ENCODE measurements at regions not wholly inside any gene's neighbourhood (a gene's known extent, or its start where the extent isn't known, plus 50 kb on each side); places are given as distances from the start of the nearest gene placed in this dataset.

DNA sequence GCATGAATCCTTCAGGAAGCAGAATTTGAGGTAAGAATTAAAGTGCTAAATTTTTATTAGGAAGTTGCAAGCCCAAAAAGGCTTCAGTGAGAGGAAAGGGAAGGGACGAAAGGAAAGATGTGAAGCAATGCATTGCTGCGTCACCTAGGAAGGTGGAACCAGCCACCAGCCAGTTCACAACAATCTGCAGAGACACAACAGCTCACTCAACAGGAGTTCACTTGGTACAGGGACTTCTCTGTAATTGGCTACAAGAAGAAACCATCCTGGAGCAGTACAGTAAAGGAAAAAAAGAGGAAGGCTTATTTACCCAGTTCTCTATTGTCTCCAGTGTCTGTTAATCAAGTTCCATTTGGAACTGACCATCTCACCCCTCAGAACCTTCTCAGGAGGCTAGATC, 157.6 kb downstream of the HNRNPD start:
- Histone ChIP-seq H3K27me3 (replicated peaks in 1 of 4; ENCODE audit: control insufficient read depth in 3 of 4, extremely low read depth in 1 of 4, insufficient read depth in 3 of 4, low read length in 3 of 4) (no peaks in the 10 kb centered on the region), H3K4ac (replicated peaks; ENCODE audit: insufficient read length, low read depth, low read length) (no peak overlapping the region), H3K23me2 (ENCODE audit: low read depth, low read length) (no peaks in the 10 kb centered on the region), H2BK15ac (ENCODE audit: low read length) (no peak overlapping the region), H3K4me3 (ENCODE audit: extremely low read depth in 1 of 4, insufficient read depth in 2 of 4, low read depth in 3 of 4, low read length in 4 of 4) (no peak overlapping the region), H2AK5ac (ENCODE audit: low read depth, low read length) (no peak overlapping the region), H3K14ac (ENCODE audit: insufficient read length) (no peak overlapping the region), H3K23ac (ENCODE audit: insufficient read length) (no peak overlapping the region), H4K8ac (ENCODE audit: extremely low read depth, insufficient read depth, low read length) (no peak overlapping the region), H3K79me1 (ENCODE audit: low read depth, low read length) (no peaks in the 10 kb centered on the region), H2AFZ (ENCODE audit: low read length) (no peak overlapping the region), H3K27ac (ENCODE audit: low read depth, low read length) (no peak overlapping the region), H3K4me1 (replicated peaks in 1 of 4; ENCODE audit: control insufficient read depth in 3 of 4, insufficient read depth in 4 of 4, low read length in 3 of 4) (no peaks in the 10 kb centered on the region), H4K5ac (ENCODE audit: insufficient read length, low read depth, low read length) (no peak overlapping the region), H3K79me2 (ENCODE audit: control insufficient read depth in 1 of 2, insufficient read depth in 2 of 2, low read length in 2 of 2) (no peaks in the 10 kb centered on the region), H3K9me3 (ENCODE audit: insufficient read depth in 2 of 2, low read depth in 1 of 2, low read length in 1 of 2) (no peaks in the 10 kb centered on the region), H3K36me3 (ENCODE audit: control insufficient read depth in 2 of 4, insufficient read depth in 4 of 4, low read length in 3 of 4) (no peaks in the 10 kb centered on the region), H4K91ac (replicated peaks; ENCODE audit: insufficient read length, low read length) (no peak overlapping the region), H4K20me1 (replicated peaks in 1 of 2; ENCODE audit: control insufficient read depth in 1 of 2, insufficient read depth in 2 of 2, low read length in 2 of 2) (no peaks in the 10 kb centered on the region), H2BK20ac (ENCODE audit: low read length) (no peak overlapping the region), H2BK12ac (ENCODE audit: low read depth, low read length) (no peak overlapping the region), H3K4me2 (ENCODE audit: insufficient read depth in 1 of 2, low read depth in 2 of 2, low read length in 2 of 2) (no peak overlapping the region), H2BK5ac (ENCODE audit: low read depth, low read length) (no peak overlapping the region), H3K18ac (ENCODE audit: extremely low read depth, low read length) (no peak overlapping the region), H2BK120ac (replicated peaks; ENCODE audit: low read depth, low read length) (no peak overlapping the region), H3K56ac (replicated peaks; ENCODE audit: insufficient read length, low read depth, low read length) (no peak overlapping the region), H3K9ac (replicated peaks in 1 of 4; ENCODE audit: extremely low read depth in 1 of 4, low read depth in 3 of 4, low read length in 3 of 4) (no peak overlapping the region)
- DNase-seq (ENCODE audit: low read depth in 1 of 2, low spot score in 2 of 2) (no peak), FAIRE-seq (no peak)
- WGBS, 2 experiments (ENCODE audit: extremely low coverage in 1 of 2, insufficient coverage in 1 of 2, insufficient read length in 1 of 2, insufficient replicate concordance in 2 of 2, low coverage in 1 of 2, low lambda C conversion rate in 2 of 2, missing lambda C conversion rate in 1 of 2), result 89% methylated on average over 2 of the region's 2 CpGs; no CpG with 5 or more reads in 1 of the 2 experiments
- TF ChIP-seq JUN (IDR thresholded peaks at IDR 0.05; ENCODE audit: low read depth, low read length) (no peak), GTF2F1 (IDR thresholded peaks at IDR 0.05; ENCODE audit: borderline replicate concordance, low read depth, low read length) (no peak), TCF12 (IDR thresholded peaks at IDR 0.05; ENCODE audit: low read depth, low read length) (no peak), RNF2 (IDR thresholded peaks at IDR 0.05; ENCODE audit: borderline replicate concordance, low read depth, low read length, missing control alignments, poor library complexity, severe bottlenecking) (no peak), KDM1A (IDR thresholded peaks at IDR 0.05; ENCODE audit: borderline replicate concordance, low read length) (no peak), SIRT6 (IDR thresholded peaks at IDR 0.05; ENCODE audit: low read length) (no peak)
- TF ChIP-seq, protein P1, sequence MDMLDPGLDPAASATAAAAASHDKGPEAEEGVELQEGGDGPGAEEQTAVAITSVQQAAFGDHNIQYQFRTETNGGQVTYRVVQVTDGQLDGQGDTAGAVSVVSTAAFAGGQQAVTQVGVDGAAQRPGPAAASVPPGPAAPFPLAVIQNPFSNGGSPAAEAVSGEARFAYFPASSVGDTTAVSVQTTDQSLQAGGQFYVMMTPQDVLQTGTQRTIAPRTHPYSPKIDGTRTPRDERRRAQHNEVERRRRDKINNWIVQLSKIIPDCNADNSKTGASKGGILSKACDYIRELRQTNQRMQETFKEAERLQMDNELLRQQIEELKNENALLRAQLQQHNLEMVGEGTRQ (IDR thresholded peaks at IDR 0.05; ENCODE audit: low read length), result no peak
- TF ChIP-seq, protein P2, sequence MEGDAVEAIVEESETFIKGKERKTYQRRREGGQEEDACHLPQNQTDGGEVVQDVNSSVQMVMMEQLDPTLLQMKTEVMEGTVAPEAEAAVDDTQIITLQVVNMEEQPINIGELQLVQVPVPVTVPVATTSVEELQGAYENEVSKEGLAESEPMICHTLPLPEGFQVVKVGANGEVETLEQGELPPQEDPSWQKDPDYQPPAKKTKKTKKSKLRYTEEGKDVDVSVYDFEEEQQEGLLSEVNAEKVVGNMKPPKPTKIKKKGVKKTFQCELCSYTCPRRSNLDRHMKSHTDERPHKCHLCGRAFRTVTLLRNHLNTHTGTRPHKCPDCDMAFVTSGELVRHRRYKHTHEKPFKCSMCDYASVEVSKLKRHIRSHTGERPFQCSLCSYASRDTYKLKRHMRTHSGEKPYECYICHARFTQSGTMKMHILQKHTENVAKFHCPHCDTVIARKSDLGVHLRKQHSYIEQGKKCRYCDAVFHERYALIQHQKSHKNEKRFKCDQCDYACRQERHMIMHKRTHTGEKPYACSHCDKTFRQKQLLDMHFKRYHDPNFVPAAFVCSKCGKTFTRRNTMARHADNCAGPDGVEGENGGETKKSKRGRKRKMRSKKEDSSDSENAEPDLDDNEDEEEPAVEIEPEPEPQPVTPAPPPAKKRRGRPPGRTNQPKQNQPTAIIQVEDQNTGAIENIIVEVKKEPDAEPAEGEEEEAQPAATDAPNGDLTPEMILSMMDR (IDR thresholded peaks at IDR 0.05; ENCODE audit: control extremely low read depth in 1 of 3, insufficient read depth in 1 of 3, low read depth in 1 of 3, low read length in 3 of 3), result no peak
- ChIA-PET POLR2A (ENCODE audit: partially characterized antibody) (no interaction called here), CTCF (ENCODE audit: partially characterized antibody) (interaction anchor here (0.6 kb wide), 1 partner anchor 336 kb away, joined by 3 read pairs; no protein-coding TSS in a partner anchor)

Data from H1 (cell line).